ENCODE measurements at regions not wholly inside any gene's neighbourhood (a gene's known extent, or its start where the extent isn't known, plus 50 kb on each side); places are given as distances from the start of the nearest gene placed in this dataset.

DNA sequence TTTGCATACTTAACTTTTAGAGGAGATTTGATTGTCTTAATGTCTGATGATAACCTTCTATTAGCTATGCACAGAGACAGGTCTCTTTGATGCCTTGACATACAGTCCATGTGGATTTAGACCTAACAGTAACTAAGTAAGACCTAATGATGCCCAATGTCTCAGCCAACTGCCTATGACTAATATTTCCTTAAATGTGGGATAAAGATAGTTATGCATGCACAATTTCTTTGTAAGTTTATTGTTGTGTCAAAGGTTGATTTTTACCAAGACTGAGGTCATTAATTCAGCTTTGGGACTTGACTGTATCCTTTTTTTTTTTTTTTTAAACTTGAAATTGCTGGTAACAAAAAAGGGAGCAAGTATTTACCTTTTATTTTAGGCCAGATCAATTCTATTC, 450.0 kb downstream of the HAO1 start:
- no peak for TF ChIP-seq CTCF (IDR thresholded peaks at IDR 0.05)
- no peak for TF ChIP-seq POLR2A (IDR thresholded peaks at IDR 0.05)
